A673 (cell line): ENCODE measurements at regions not wholly inside any gene's neighbourhood (a gene's known extent, or its start where the extent isn't known, plus 50 kb on each side); places are given as distances from the start of the nearest gene placed in this dataset.

Experiments used
- EZH2 ChIP-seq: fragments of 200-600 bp; sonication (generic); IDR thresholded peaks from 2 replicates; pipeline ENCODE4 v1.6.1; 2017; ENCODE audit warnings: borderline replicate concordance, low read depth, mild to moderate bottlenecking, mixed read lengths, antibody characterized with exemption, low read length; ENCODE audit not compliant: poor library complexity, severe bottlenecking
- TF ChIP-seq, protein P1 (sequence below): fragments of 300-800, 200-600 bp; sonication (generic); conservative IDR thresholded peaks from 2 replicates; pipeline ENCODE4 v1.5.1; 2017; ENCODE audit warnings: low read depth, mild to moderate bottlenecking, antibody characterized with exemption, low read length, moderate library complexity, mixed read lengths

DNA sequence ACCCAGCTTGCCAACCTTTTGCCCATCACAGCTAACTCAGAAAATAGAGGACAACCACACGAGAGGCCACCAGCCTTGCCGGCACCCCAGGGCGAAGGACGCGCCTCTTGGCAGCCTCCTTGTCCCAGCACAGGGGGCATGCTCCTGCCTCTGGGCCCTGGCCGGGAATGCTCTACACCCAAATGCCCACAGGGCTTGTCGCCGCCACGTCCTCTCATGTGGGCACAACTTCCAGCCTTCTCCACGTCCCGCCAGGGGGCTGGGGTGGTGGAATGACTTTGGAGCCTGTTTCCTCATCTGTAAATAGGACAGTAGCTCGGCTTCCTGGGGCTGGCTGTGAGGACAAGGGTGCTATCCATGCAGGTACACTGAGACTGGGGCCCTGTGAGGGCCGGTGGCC is 152.4 kb upstream of the MLN start:
- TF ChIP-seq, protein P1, sequence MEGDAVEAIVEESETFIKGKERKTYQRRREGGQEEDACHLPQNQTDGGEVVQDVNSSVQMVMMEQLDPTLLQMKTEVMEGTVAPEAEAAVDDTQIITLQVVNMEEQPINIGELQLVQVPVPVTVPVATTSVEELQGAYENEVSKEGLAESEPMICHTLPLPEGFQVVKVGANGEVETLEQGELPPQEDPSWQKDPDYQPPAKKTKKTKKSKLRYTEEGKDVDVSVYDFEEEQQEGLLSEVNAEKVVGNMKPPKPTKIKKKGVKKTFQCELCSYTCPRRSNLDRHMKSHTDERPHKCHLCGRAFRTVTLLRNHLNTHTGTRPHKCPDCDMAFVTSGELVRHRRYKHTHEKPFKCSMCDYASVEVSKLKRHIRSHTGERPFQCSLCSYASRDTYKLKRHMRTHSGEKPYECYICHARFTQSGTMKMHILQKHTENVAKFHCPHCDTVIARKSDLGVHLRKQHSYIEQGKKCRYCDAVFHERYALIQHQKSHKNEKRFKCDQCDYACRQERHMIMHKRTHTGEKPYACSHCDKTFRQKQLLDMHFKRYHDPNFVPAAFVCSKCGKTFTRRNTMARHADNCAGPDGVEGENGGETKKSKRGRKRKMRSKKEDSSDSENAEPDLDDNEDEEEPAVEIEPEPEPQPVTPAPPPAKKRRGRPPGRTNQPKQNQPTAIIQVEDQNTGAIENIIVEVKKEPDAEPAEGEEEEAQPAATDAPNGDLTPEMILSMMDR = no peak
- TF ChIP-seq EZH2 = no peak
